HEK293T (cell line): ENCODE measurements at regions not wholly inside any gene's neighbourhood (a gene's known extent, or its start where the extent isn't known, plus 50 kb on each side); places are given as distances from the start of the nearest gene placed in this dataset.

ENCODE experiments used
- BHLHE40 ChIP-seq: fragments of 450-650 bp; IDR thresholded peaks from 2 replicates; pipeline ENCODE4 v1.6.1; 2016; ENCODE audit warnings: mild to moderate bottlenecking, moderate library complexity, borderline replicate concordance
- CTBP1 ChIP-seq: fragments of 450-650 bp; IDR thresholded peaks from 2 replicates; pipeline ENCODE4 v1.6.1; 2016; ENCODE audit warnings: borderline replicate concordance
- ELF4 ChIP-seq: fragments of 450-650 bp; IDR thresholded peaks from 2 replicates; pipeline ENCODE4 v1.6.1; 2017; ENCODE audit warnings: antibody characterized with exemption
- FOXM1 ChIP-seq: fragments of 450-650 bp; IDR thresholded peaks from 2 replicates; pipeline ENCODE4 v1.6.1; 2017; ENCODE audit warnings: mild to moderate bottlenecking, borderline replicate concordance
- HDGF ChIP-seq: fragments of 450-650 bp; IDR thresholded peaks from 2 replicates; pipeline ENCODE4 v1.6.1; 2017; ENCODE audit warnings: antibody characterized with exemption, borderline replicate concordance
- L3MBTL2 ChIP-seq: fragments of 450-650 bp; conservative IDR thresholded peaks from 2 replicates; pipeline ENCODE4 v1.6.1; 2016; ENCODE audit warnings: mild to moderate bottlenecking
- PKNOX1 ChIP-seq: fragments of 450-650 bp; IDR thresholded peaks from 2 replicates; pipeline ENCODE4 v1.6.1; 2016
- SP1 ChIP-seq: fragments of 450-650 bp; IDR thresholded peaks from 2 replicates; pipeline ENCODE4 v1.6.1; 2017
- ZNF384 ChIP-seq: fragments of 450-650 bp; IDR thresholded peaks from 2 replicates; pipeline ENCODE4 v1.6.1; 2016

- TF ChIP-seq L3MBTL2 (no peak), BHLHE40 (no peak), FOXM1 (no peak), PKNOX1 (no peak), HDGF (no peak), SP1 (no peak), ZNF384 (no peak), CTBP1 (no peak), ELF4 (no peak)
These were observed 255.3 kb downstream of the VAPA start for GRCh38 chr18:10169064-10169562.
